Gastroesophageal sphincter (tissue), 3 donors: ENCODE measurements at regions not wholly inside any gene's neighbourhood (a gene's known extent, or its start where the extent isn't known, plus 50 kb on each side); places are given as distances from the start of the nearest gene placed in this dataset.

Experiments used
- EP300 ChIP-seq: sonication (generic); formaldehyde crosslinking; IDR thresholded peaks from one replicate; pipeline ENCODE4 v1.6.1; 2017; ENCODE audit warnings: antibody characterized with exemption, mild to moderate bottlenecking
- POLR2A ChIP-seq, 2 donors: fragments of 450-650 bp; IDR thresholded peaks; one replicate each; pipeline ENCODE4 v1.6.1; 2017; ENCODE audit warnings: antibody characterized with exemption in 2 of 2, mild to moderate bottlenecking in 2 of 2, moderate library complexity in 1 of 2
- TF ChIP-seq, protein P1 (sequence below), 4 experiments: fragments of 200-600 bp in 2 of 4; fragments of 450-650 bp in 2 of 4; sonication (generic) in 1 of 4; IDR thresholded peaks; one replicate each; pipeline ENCODE4 v1.5.1; 2017 to 2019; ENCODE audit warnings: antibody characterized with exemption in 4 of 4, mild to moderate bottlenecking in 2 of 4, moderate library complexity in 2 of 4

DNA sequence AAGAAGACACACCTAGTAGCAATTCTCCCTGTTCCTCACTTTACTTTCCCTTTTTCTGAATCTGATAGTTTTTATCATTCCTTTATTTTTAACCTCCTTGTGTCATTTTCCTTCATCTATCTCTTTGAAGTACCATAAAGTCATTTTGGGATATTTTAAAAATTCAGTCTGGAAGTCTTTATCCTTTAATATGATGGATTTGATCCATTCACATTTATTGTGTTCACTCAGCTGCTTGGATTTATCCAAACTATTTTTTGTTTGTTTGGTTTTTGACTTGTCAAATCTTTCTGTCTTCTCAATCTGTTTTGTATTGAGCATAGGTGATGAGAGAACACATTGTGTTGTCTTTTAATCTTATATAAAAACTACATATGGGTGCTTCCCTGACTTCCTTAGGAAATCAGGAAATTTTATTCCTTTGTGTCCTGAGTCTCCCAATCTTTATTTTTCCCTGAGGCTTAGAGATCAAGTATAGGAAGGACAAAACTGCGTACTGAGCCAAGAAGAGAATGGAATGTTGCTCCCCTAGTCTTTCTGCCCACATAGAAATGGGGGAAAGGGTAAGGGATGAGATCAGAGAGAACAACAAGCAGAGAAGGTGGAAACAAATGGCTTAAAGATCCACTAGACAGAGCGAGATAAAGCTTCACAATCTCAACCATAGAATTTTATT lies 132.7 kb upstream of the HABP2 start:
- TF ChIP-seq, protein P1, sequence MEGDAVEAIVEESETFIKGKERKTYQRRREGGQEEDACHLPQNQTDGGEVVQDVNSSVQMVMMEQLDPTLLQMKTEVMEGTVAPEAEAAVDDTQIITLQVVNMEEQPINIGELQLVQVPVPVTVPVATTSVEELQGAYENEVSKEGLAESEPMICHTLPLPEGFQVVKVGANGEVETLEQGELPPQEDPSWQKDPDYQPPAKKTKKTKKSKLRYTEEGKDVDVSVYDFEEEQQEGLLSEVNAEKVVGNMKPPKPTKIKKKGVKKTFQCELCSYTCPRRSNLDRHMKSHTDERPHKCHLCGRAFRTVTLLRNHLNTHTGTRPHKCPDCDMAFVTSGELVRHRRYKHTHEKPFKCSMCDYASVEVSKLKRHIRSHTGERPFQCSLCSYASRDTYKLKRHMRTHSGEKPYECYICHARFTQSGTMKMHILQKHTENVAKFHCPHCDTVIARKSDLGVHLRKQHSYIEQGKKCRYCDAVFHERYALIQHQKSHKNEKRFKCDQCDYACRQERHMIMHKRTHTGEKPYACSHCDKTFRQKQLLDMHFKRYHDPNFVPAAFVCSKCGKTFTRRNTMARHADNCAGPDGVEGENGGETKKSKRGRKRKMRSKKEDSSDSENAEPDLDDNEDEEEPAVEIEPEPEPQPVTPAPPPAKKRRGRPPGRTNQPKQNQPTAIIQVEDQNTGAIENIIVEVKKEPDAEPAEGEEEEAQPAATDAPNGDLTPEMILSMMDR (IDR thresholded peaks at IDR 0.05) = no peak
- no peak for TF ChIP-seq EP300
- no peak for TF ChIP-seq POLR2A (IDR thresholded peaks at IDR 0.05)
